HG02852 (cell line): ENCODE measurements at regions not wholly inside any gene's neighbourhood (a gene's known extent, or its start where the extent isn't known, plus 50 kb on each side); places are given as distances from the start of the nearest gene placed in this dataset.

Source experiments
- ATAC-seq: cut with Tn5 transposase; IDR thresholded peaks from one replicate; pipeline ENCODE4 v1.9.1; 2021; ENCODE audit warnings: mild to moderate bottlenecking, moderate library complexity; ENCODE audit not compliant: unreplicated experiment

DNA sequence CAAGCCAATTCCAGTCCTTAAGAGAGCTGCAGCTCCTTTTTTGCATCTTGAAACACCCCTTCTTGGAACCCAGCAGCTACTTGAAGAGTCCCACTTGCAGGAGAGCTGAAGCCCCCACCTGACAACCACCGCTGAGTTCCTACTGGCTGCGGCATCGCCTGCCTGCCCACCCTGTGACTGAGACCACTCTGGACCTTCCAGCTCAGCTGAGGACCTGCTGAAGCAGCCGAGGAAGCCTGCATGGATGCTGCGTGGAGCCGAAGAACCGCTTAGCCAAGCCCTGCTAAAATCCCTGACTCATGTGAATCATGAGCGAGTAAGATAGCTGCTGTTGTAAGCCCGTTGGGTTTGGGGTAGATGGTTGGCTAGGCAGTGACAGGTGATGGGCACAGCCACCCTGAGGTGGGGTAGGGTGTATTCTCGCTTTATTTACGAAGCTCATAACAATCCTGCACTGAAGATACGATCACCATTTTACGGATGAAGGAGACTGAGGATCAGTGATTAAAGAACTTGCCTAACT is 78.4 kb downstream of the INHBB start:
- ATAC-seq: no peak

DNA sequence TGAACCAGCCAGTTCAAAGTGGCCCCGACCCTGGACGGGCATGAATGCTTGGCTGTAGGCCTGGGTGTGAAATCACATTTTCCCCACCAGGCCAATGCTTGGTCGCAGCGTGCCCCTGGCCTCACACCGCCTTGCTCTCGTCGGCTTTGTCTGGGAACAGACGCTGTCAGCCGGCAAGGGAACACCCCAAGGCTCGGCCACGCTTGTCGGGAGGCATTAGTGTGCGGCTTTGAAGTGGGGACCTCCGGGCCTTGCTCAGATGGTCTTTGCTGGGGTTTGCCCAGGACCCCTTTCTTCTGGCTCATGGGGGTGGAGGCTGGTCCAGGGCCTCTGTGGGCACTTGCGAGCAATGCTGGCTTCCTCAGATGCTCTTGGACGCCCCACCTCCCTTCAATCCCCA is 79.1 kb downstream of the INHBB start:
- no peak for ATAC-seq

DNA sequence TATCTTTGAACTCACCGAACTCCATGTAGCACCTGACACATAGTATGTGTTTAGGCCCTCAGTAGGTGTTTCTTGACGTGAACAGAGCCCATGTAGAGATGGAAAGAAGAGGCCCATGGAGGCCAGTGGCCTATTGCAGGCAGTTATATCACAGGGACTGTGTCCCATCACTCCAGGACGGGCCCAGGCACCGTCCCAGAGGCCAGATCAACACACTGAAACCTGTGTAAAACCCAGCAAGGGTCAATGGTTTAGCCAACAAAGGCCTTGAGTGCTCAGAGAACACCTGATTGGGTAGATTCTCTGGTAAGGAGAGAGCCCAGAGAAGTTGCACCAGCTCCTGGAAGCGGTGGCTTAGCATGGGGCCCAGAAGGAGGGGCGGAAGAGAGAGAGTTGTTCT is 82.8 kb downstream of the INHBB start:
- ATAC-seq: no peak

DNA sequence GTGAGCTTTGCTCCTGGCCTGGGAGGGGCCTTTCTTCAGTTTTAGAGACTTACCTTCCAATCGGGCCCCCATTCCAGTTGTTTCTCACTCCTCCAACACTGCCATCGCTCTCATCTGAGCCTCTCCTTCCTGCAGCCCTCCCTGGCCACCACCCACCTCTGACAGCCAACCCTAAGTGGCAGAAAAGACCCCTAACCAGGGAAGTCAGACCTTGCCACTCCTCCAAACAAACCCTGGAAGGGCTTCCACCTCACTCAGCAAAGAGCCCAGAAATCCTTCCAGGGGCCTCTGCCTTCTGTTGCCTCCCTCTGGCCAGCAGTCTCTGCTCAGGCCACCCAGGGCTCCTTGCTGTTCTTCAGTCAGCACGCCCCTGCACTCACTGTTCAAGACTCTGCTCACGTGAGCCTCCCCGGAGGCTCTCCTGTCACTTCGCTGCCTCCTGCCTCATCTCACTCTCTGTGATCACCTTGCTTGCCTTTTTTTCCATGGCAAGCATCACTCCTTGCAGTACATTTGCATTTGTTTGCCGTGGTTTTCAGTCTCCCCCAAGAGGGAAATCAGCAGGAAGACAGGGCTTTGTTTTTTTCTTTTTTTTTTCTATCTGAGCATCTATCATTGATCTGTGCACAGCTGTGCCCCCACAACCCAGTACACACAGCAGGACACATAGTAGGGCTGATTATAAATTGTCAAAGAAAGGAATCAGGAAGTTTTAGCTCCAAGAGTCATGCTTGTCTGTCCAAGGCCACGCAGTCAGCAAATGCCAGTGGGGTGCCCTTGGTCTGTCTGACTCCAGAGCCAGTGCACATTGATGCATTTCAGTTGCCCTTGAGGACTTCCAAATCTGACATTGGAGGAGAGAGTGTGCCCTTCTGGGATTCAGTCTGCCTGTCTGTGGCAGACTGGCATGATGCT is 83.9 kb downstream of the INHBB start:
- ATAC-seq: no peak

DNA sequence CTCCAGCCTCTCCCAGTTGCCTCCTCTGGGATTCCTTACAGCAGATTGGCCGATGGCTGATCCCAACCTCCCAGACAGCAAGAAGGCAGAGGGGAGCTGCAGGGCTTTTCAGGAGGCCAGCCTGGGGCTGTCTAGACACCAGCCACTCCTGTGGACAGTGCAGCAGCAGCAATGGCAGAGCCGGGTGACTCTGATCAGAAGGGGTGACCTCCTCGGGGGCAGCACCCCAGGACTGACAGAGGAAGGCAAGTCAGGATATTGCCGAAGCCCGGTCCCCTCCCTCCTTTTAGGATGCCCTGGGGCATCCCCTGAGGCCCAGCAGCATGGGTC is 84.5 kb downstream of the INHBB start:
- no peak for ATAC-seq

DNA sequence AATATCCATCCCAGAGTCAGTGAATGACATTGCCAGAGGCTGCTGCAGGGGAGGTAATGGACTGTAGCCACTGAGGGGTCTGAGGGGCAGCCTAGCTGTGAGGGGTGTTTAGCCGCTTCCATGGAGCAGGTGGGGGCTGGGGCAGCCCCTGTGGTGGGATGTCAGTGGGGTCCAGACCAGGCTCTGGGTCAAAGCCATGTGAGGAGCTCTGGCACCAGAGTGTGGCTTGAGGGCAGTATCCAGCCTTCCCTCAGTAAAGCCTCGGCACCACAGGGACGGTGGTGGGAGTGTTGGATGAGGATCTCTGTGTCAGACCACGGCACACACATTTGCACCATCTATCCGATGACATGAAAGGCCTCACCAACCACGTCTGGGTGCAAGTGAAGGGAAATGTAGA is 85.0 kb downstream of the INHBB start:
- ATAC-seq: no peak

DNA sequence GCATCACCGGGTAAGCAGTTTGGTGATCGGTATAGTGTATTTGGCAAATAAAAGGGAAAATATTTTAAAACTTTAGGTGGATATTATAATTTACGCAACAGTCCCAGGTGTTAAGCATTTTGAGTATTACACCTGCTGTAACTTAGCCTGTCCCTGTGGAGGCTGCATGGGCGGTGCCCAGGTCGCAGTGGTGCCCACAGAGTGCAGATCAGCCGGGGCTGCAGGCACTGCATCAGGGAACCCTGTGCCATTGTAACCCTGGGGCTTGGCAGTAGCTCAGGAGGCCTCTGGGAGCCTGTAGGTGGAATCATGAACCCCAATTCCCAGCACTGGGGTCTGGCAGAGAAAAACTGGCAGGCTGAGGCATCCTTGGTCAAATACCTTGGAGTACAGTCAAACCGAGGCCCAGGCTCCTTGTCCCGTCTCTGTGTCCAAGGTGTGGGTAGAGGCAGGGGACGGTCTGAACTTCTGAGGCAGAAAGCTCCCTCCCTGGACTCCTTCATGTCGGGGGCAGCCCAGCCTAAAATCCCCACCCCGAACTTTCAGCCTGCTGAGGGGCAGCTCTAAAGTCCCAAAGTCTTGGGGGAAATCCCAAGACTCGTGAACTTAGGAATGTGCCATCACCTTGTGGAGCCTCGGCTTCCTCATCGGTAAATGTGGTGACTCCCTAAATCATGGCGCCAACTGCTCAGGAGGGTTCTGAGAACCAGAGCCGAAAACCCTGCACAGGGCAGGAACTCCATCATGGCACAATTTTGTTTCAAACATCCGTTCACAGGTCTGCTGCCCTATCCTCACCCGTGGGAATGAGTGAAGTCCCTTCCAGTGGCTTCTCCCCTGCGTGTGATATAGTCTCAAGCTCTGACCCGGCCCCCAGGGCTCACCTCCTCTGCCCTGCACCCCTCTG is 85.7 kb downstream of the INHBB start:
- no peak for ATAC-seq

DNA sequence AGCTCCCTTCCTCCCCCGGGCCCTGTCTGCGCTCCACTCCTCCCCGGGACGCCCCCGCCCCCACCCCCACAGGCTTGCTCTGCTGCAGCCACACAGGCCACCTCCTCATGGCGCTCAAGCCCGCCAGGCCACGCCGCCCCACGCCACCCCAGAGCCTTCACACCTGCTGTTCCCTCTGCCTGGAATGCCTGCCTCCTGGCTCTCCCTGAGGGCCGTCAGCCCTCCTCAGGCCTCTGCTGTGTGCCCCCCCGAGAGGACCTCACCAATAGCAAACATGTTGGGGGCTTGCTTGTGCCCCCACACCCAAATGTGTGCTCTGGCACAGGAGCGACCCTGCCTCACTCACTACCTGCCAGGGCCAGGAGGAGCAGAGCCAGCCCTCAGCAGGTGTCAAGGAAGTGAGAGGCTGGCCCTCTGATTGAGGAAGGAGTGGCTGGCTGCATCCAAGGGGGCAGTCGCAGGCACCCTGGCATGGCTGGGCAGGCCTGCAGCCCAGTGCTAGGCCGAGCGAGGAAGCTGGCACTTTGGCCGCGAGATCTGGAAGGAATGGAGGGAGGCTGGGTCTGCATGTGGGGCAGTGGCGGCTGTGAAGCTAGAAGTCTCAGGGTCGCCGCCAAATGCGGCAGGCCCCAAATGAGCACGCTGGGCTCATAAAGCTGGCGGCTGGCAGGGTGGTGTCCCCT is 86.5 kb downstream of the INHBB start:
- no peak for ATAC-seq

DNA sequence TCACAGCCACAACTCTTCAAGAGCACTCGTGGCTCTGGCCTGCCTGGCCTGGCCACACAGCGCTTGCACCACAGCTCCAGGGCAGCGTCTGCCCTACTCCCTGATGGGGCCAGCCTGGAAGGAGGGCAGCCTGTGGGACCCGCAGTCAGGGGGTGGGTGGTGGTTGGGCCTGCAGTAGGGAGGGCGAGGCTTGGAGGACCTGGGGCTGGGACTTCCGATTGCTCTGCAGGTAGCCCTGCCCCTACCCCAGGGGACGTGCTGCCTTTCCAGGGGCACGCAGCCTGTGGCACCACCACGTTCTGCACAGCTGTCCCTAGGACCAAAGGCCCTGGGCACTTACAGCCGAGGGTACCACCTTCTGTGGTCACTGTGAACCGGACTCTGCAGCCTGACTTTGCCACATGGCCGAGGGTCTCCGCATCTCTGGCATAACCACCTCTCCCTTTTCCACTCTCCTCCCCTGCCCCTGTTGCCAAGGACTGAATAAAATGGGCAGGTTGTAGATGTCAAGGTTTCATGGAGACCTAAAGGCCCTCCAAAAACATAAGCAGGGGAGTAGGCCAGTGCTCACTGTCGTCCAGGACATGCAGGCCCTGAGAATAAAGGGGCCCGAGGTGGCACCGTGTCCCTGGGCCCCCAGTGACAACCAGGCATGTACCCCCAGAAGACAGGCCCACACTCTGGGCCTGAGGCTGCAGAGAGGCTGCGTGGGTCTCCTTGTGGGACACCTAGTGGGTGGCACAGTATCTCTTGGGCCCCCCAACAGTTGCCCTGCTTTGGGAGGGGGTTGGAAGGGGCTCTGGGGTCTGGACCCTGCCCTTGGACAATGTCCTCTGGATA is 87.3 kb downstream of the INHBB start:
- ATAC-seq: no peak

DNA sequence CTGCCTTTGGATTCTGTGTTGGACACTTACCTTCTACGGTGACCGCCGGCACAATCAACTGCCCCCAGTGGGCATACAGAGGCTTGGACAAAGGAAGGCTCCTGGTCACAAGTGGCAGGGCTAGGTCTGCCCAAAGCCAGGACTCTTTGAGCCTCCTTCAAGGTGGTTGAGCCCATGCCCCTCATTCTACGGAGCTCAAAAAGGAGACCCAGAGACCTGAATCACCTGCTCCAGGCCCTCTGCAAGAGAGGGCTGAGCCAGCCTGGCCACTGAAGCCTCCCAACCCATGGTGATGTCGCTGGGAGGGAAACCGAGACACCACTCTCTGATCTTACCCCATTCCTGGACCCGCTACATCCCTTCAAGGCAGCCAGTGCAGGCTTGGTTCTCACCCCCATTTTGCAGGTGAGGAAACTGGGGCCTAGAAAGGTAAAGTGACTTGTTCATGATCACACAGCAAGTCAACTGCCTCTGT is 87.9 kb downstream of the INHBB start:
- no peak for ATAC-seq

DNA sequence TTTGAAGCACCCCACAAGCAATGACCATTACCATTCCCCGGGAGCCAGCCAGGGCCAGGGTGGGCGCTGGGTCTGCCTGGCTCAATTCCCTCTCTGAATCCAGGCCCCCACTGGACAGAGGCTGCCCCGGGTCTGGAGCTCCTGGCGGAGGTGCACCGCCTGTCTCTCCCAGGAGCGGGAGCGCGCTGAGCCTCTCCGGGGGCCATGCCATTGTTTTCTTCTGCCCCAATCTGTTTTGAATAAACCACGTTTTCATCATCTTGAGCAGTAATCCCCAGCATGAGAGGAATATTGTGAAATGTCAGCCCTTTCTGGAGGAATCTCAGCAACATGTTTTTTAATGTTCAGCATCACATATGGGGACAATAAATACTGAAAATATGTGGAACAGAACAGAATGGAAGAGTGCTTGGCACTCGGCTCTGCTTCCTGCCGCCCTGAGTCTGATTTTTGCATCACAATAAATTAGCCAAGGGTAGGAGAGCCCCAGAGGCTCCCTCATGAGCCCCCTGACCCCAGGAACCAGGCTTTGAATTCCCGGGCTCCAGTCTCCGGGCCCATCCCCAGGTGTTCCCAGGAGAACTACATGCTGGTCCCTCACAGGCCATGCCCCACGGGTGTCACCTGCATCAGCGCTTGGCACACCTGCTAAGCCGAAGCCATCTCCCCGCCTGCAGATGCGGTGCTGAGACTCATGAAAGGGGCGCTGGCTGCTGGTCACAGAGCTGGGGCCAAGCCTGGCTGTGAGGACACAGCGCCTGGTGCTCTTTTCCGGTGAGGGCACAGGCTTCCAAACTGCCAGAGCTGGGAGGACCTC is 88.8 kb downstream of the INHBB start:
- ATAC-seq: no peak

DNA sequence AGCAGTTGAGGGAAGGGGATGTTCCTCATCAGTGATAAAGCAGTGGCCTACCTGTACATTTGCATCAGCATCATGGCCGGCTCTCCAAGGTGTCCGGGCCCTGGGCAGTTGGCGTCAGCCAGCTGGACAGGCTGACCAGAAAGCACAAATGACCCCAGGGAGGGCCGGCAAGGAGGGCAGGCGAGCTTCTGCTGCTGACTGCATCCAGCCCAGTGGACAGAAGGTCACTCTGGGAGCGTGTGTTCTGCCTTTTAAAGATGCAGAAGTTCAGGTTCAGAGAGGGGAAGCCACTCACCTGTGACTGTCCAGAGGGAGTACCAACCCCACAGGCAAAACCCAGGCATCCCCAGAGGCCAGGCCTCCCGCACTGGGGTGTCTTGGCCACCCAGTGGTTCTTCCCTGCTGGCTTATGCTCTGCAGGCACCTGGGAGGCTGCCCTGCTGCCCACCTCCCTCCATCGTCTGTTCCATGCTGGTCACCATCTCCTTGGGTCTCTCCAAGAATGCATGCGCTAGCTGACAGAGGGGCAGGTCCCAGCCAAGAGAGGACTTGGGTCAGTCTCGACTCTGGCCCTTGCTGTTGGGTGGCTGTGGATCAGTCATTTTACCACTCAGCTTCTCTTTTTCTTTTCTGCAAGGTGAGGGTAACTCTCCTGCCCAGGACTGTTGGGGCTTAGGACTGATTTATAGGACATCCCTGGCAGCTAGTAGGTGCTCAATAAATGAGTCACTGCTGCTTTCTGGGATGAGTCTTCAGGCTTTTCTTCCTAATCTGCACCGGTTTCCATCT is 89.9 kb downstream of the INHBB start:
- ATAC-seq: no peak

DNA sequence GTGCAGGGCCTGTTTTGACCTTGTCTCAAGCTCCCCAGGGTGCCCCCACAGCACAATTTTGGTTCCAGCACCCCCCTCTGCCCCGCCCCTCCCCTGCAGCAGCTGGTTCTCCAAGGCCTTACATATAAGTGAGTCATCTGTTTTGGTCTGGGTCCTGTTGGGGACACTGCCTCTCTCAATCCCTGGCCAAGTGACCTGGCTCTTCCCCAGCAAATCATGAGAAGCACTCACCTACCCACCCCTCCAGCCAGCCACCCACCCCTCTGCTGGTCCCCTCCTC is 90.5 kb downstream of the INHBB start:
- ATAC-seq: no peak

DNA sequence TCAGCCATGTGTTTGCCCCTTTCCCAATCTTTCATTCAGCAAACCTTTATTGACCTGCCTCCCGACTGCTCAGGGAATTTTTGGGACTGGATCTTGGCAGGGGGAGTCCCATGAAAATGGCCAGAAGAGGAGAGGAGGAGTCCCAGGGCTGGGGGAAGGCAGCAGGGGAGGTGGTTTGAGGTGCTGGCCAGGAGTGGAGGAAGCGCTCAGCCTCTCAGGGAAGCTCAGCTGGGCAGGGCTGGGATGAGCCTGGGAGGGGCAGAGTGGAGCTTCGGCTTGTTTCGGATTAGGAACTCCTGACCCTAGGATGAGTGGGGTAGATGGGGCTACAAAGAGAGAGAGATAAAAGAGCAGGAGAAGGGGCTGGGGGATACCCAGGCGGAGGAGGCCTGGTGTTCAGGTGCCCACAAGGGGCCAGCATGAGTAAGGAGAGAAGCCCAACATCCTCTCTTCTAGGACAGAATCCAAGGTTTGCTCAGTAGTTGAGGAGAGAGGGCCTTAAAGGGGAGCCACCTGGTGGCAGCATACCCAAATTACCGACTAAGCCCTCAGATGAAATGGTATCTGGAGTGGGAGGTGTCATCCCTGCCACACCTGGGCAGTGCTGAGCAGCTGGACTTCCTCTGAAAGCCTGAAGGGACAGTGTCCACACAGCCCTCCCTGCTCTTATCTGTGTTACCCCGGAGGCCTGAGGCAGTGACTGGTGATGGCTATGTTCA is 91.1 kb downstream of the INHBB start:
- no peak for ATAC-seq

DNA sequence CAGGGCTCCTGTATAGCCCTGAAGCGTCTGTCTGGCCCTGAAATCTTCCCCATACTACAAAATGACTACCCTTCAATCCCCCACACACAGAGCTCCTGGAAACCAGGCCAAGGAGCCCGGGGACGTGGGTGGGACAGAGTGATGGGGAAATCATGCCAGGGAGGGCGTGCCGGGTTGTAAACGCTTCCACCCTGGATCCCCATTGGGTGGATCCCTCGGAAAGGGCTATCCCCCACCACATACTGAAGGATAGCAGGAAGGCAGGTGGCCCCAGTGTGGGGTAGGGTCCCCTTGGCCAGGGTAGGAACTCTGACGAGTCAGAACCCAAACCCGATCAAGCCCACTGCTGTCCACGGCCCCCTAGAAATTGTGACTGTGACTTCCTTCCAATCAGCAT is 91.7 kb downstream of the INHBB start:
- ATAC-seq: no peak

DNA sequence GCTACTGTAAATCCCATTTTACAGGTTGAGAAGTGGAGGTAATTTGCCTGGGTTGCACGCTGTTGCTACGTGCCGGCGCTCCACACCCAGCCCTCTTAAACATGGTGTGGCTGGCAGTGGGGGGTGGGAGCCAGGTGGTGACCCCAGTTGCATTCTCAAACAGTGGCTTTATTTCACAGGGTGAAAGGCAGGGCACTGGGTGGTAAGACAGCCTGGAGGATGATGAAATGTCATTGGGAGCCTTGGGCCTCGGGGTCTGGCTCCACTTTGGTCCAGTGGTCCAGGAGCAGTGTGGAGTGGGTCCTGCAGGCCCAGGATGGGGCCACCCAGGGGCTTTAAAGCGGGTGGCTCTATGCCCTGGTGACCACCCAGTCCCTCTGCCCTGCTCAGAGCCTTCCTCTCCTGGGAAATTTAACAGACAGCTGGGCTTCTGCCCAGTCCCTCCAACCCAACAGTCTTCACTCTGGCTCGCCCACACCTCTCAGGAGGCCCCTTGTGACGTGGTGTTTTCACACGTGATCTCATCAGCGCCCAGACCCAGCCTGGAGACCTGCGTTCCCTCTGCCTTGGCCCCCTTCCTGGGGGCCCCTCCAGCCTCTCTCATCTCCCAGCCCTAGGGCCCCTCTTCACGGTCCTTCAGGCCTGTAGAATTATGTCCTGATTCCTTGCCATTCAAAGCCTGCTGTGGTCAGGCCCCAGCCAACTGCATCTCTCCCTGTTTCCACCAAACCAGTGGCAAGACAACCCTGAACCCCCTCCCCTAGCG is 92.5 kb downstream of the INHBB start:
- no peak for ATAC-seq

DNA sequence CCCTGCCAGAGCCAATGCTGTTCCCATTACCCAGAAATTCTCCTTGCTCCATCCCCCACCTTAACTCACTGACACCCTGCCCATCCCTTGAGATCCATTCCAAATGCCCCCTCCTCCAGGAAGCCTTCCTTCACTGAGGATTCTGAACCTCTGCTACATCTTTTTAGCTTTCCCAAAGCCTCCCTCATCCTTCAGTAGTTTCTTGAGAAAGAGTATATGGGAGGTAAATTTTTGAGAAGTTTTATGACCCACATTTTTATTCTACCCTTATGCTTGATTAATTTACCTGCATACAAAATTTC is 93.1 kb downstream of the INHBB start:
- ATAC-seq: no peak
